HG03139 (cell line): ENCODE measurements at regions not wholly inside any gene's neighbourhood (a gene's known extent, or its start where the extent isn't known, plus 50 kb on each side); places are given as distances from the start of the nearest gene placed in this dataset.

Experiments used
- ATAC-seq: cut with Tn5 transposase; IDR thresholded peaks from one replicate; pipeline ENCODE4 v1.9.1; 2021; ENCODE audit not compliant: unreplicated experiment

DNA sequence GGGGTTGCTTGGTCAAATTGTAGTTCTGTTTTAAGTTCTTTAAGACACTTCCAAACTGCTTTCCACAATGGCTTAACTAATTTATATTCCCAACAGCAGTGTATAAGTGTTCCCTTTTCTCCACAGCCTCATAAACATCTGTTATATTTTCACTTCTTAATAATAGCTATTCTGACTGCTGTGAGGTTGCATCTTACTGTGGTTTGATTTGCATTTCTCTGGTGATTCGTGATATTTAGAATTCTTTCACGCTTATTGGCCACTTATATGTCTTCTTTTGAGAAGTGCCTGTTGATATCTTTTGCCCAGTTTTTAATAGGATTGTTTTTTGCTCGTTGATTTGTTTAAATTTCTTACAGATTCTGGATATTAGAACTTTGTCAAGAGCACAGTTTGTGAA is 278.6 kb upstream of the ITM2A start:
- no peak for ATAC-seq

DNA sequence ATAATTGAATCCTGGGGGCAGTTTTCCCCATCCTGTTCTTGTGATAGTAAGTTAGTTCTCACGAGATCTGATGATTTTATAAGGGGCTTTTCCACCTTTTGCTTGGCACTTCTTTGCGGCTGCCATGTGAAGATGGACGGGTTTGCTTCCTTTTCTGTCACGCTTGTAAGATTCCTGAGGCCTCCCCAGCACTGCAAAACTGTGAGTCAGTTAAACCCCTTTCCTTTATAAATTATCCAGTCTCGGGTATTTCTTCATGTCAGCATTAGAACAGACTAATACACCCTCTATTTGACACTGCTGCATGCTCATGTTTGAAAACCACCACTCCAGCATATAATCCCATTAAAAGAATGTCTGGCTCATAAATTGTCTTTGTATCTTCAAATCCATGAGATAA is 264.4 kb upstream of the ITM2A start:
- ATAC-seq: no peak

DNA sequence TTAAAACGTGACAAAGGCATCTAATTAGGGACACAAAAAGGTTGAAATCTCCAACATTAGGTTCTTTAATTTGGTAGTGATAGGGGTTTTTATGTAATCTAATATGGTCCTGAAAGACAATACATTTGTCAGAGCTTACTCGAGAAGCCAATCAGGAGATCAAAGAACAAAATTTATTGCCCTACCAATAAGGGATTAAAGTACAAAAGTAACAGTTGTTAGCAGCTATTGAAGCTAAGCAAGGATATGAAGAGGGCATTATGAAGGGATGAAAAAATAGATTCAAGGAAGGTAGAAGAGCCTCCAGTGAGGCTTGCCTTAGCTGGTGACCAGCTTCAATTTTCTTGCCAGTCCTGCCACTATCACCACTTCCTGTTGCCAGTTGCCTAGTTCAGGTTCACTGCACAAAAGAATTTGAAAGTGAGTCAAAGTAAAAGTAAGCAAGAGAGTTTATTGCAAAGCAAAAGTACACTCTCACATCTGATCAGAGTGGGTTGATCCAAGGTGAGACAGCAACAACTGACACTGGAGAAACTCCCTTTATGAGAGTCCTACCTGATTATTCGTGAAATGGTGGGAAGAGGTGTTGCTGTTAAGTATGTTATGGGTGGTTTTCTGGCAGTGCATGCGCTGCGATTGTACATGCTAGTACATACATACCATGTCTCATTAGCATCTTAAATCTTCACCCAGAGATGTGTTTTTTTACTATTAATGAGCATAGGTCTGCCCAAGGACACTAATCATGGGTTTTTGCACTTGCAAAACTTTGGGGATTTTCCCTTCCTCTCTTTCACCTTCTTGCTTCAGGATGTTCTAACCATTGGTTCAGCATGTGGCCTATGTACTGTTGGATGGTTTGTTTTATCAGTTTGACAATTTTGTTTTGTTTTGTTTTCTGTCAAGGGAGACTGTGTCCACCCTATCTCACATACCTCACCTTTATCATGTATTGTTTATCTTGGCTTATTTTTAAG is 263.2 kb upstream of the ITM2A start:
- ATAC-seq: peak; percentile 66

GRCh38 chrX:79623098-79623762 is 256.1 kb upstream of the ITM2A start:
- ATAC-seq: no peak

- ATAC-seq: no peak
Measured at GRCh38 chrX:79618280-79618679, 251.1 kb upstream of the ITM2A start.

DNA sequence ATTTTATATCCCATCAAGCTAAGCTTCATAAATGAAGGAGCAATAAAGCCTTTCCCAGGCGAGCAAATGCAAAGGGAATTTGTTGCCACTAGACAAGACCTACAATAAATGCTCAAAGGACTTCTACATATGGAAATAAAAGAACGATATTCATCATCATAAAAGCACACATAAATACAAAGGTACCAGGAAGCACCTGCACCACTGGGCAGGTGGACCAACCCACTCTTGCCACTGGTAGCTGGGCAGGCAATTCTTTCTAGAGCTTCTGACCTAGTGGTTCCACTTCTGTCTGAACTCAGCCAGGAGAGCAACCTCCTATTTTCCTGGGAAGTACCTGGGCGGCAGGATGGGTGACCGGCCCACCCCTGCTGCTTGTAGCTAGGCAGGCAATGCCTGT is 237.2 kb upstream of the ITM2A start:
- no peak for ATAC-seq

DNA sequence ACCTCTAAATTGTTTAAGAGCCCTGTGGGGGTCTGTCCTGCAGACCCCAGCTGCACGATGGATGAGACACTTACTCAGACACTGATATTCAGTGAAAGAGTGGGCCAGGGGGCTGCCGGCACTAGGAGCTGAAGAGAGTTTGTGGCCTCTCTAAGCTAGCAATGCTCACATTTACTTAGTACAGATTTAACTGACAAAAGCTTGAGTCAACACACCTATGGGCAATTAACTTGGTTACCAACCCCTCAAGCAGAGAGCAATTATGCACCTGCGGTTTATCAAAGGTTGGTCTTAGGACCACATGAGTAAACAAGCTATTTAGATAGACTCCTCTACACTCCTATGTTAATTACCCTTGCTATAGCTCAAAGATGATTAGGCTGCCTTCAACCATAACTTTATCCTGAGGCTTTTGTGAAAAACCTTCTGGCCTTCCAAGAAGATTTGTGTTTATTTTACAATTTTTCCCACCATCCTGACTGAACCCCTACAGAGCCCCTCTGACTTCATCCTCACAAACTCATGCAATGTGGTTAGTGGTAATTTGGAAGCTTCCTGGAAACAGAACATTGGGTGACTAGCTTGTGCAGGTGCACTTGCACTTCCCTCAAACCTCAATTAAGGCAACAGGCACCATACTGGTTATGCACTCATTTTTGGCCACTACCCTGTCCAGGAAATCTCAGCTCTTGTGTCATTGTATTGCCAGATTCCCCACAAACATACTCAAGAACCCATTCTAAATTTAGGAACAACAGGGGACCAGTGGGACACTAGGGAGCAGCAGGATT is 234.4 kb upstream of the ITM2A start:
- ATAC-seq: no peak

- no peak for ATAC-seq
Measured at GRCh38 chrX:79592259-79592658, 225.1 kb upstream of the ITM2A start.

DNA sequence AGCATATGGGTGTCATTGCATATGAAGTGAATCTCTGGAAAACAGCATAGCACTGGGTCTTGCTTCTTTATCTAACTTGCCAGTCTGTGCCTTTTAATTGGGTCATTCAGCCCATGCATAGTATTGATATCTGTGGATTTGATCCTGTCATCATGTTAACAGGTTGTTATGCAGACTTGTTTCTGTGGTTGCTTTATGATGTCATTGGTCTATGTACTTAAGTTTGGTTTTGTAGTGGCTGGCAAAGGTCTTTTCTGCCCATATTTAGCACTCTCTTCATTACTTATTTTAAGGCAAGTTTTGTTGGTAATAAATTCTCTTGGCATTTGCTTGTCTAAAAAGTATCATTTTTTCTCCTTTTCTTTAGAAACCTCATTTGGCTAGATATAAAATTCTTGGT is 221.1 kb upstream of the ITM2A start:
- no peak for ATAC-seq

DNA sequence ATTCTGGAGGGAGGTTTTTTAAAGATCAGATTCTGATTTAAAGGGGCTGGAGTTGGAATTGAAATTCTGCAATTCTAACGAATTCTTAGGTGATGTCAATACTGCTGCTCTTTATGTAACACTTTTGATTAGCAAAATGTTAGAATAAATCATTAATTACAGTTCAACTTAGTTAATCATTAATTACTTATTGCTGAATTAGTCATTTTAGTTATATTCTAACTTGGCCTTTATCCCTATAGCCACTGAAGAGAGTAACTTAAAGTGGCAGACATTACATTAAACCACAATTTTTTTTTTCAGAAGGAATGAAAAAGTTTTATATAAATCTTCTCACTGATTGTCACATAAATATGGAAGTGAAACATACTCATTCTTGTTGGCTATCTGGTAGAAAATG is 206.6 kb upstream of the ITM2A start:
- ATAC-seq: no peak

DNA sequence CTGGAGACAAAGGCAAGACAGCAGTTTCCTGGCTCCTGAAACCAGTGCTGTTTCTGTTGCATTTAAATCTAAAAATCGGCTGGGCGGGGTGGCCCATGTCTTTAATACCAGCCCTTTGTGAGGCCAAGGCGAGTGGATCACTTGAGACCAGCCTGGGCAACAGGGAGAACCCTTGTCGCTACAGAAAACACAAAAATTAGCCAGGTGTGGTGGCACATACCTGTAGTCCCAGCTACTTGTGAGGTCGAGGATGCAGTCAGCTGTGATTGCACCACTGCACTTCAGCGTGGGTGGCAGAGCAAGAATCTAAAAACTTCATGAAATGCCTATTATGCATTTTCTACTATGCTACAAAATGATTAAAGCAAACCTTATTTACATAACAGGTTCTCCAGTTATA is 205.4 kb upstream of the ITM2A start:
- no peak for ATAC-seq

GRCh38 chrX:79570524-79571240 is 203.5 kb upstream of the ITM2A start:
- ATAC-seq: no peak

DNA sequence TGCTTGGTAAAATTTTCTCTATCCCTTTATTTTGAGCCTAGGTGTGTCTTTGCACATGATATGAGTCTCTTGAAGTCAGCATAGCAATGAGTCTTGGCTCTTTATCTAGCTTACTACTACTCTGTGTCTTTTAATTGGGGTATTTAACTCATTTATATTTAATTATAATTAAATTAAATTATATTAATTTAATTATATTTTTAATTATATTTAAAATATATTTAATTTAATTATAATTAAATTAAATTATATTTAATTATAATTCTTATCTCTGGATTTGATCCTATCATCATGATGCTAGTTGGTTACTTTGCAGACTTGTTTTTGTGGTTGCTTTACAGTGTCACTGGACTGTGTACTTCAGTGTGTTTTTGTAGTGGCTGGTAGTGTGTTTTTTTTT is 201.2 kb upstream of the ITM2A start:
- no peak for ATAC-seq

DNA sequence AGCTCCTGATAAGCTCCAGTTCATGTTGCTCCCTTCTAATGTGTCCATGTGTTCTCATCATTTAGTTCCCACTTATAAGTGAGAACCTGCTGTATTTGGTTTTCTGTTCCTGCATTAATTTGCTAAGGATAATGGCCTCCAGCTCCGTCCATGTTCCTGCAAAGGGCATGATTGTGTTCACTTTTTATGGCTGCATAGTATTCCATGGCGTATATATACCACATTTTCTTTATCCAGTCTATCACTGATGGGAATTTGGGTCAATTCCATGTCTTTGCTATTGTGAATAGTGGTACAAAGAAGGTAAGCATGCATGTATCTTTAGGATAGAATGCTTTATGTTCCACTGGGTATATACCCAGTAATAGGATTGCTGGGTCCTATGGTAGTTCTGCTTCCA is 197.2 kb upstream of the ITM2A start:
- no peak for ATAC-seq

DNA sequence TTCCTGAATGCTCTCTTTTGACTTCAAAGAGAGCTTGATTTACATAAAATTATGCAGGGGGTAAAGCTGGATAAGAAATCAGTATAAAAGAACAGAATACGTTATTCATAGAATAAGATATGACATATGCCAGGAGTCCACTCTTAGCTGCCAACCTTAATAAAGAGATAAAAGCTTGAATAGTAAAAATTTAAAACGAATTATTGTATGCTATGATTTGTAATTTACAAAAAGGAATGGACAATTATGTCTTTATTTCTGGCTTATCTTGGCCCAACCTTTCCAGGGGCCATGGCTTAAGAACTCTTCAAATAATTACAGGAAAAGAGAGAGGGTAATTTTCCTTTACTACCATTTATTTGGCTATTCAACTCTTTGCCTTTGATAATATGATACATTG is 192.2 kb upstream of the ITM2A start:
- ATAC-seq: no peak

GRCh38 chrX:79557212-79557611 is 190.1 kb upstream of the ITM2A start:
- no peak for ATAC-seq

GRCh38 chrX:79556800-79557199 is 189.7 kb upstream of the ITM2A start:
- ATAC-seq: no peak

DNA sequence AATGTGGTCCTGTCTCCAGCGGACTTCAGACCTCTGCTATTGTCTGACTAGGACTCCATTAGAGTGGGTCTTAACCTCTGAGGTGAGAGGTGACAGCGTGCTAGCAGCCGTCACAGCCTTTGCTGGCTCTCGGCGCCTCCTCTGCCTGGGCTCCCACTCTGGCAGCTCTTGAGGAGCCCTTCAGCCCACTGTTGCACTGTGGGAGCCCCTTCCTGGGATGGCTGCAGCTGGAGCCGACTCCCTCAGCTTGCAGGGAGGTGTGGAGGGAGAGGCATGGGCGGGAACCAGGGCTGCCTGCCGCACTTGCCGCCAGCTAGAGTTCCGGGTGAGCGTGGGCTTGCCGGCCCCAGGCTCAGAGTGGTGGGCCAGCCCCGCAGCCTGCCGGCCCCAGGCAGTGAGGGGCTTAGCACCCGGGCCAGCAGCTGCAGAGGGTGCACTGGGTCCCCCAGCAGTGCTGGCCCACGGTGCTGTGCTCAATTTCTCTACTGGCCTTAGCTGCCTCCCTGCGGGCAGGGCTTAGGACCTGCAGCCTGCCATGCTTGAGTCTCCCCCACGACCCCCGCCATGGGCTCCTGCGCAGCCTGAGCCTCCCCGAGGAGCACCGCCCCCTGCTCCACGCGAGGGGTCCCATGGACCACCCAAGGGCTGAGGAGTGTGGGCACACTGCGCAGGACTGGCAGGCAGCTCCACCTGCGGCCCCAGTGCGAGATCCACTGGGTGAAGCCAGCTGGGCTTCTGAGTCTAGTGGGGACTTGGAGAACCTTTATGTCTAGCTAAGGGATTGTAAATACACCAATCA is 163.4 kb upstream of the ITM2A start:
- ATAC-seq: no peak

DNA sequence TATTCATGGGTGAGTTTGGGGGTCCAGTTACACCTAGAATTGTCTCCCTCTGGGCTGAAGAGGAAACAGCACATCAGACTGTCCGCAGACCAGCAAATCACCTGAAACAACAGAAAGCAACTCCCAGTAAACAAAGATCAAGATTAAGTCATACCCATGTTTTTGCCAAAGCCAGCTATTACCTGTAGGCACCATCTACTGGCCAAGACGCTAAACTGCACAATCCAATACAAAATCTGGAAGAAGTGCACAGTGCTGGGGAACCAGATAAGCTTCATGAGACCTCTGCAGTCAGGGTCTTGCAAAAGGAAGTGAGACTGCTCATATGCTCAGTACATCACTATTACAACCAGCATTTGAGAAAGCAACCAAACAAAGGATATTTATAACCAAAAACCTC is 157.5 kb upstream of the ITM2A start:
- ATAC-seq: peak; percentile 61

DNA sequence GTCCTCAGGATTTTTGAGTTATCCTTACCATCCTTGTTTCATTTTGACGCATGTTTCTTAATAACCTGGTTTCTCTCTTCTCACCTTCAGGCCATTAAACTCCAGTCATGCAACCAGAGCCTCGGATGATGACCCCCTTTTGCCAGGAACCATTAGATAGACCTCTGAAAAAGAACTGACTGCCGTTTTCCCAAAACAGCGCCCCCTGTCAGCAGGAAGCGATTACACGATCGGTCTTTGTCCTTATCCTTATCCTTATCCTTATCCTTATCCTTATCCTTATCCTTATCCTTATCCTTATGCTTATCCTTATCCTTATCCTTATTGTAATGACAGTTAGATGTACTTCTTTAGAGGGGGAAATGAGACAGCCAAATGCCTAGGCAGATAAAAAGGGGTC is 148.4 kb upstream of the ITM2A start:
- ATAC-seq: no peak
